Naive thymus-derived CD8-positive, alpha-beta T cell (primary cell): ENCODE measurements at regions not wholly inside any gene's neighbourhood (a gene's known extent, or its start where the extent isn't known, plus 50 kb on each side); places are given as distances from the start of the nearest gene placed in this dataset.
"Not testable (repeated sequence)": the region's sequence is repeated elsewhere in the genome, so short reads cannot be mapped to it uniquely, and the experiment has no call there.

Experiments
- ATAC-seq, 2 donors: fragments of 150-1000 bp; cut with Tn5 transposase in 1 of 2; sonication (Bioruptor Pico), chemical (Tn5 transposase) in 1 of 2; 1 replicate in 1 of 2; 2 replicates in 1 of 2; pipeline ENCODE4 v1.10.0; 2021; ENCODE audit warnings: mild to moderate bottlenecking in 2 of 2, moderate library complexity in 2 of 2
- POLR2A ChIA-PET: fragments of 350-600 bp; sonication (Branson Sonifier 250); formaldehyde crosslinking; loops from one replicate; lab custom pipeline; 2021; ENCODE audit warnings: antibody characterized with exemption; lab: Charles Lee
- DNase-seq, 10 donors: peaks; one replicate each; pipeline versions ENCODE4 v3.0.0 to v3.0.0-alpha.2; 2020 to 2022
- H3K27ac Mint-ChIP-seq, 10 donors: one replicate each; pipeline ENCODE4 v1.8.0; 2020 to 2022; ENCODE audit warnings: mild to moderate bottlenecking in 10 of 10, mixed read lengths in 10 of 10, moderate library complexity in 4 of 10, inconsistent platforms in 1 of 10
- H3K27me3 Mint-ChIP-seq, 5 donors: one replicate each; pipeline ENCODE4 v1.8.0; 2021 to 2022; ENCODE audit warnings: mixed read lengths in 5 of 5
- H3K36me3 Mint-ChIP-seq, 3 donors: one replicate each; pipeline ENCODE4 v1.8.0; 2020 to 2022; ENCODE audit warnings: mixed read lengths in 3 of 3, mild to moderate bottlenecking in 2 of 3, inconsistent platforms in 1 of 3
- H3K4me1 Mint-ChIP-seq, 4 donors: one replicate each; pipeline ENCODE4 v1.8.0; 2021 to 2022; ENCODE audit warnings: mixed read lengths in 4 of 4
- H3K4me3 Mint-ChIP-seq, 10 donors: one replicate each; pipeline ENCODE4 v1.8.0; 2020 to 2022; ENCODE audit warnings: mild to moderate bottlenecking in 10 of 10, mixed read lengths in 10 of 10, moderate library complexity in 6 of 10, inconsistent platforms in 1 of 10
- H3K9me3 Mint-ChIP-seq, 9 donors: one replicate each; pipeline ENCODE4 v1.8.0; 2020 to 2022; ENCODE audit warnings: mixed read lengths in 9 of 9, mild to moderate bottlenecking in 3 of 9, inconsistent platforms in 1 of 9, moderate library complexity in 1 of 9

DNA sequence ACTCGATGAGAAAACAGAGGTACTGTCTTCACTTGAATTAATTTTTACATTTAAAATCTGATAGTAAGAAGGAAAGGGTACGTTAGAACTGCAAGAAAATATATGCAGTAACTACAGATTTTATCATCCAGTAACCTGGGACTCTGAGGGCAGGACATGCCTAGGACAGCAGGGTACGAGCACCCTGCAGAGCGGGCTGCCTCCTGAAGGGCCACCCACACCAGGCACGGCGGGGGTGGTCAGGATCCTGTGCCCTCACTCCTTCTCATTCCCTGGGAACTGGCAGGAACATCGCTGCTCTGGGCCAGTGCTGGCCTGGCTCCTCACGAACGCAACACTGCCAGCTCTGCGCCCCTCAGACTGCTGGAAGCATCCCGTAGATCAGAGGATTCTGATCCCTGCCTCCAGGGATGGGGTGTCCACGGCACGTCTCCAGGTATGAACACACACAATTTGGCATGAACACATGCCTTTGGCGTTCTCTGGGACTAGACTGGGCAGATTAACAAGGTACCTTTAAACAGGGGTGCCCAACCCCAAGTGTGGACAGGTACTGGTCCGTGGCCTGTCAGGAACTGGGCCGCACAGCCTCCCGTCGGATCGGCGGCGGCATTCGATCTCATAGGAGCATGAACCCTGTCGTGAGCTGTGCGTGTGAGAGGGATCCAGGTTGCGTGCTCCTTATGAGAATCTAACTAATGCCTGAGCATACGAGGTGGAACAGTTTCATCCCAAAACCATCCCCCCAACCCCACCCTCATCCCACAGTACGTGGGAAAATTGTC, 99.3 kb upstream of the FAM20C start:
- peaks cover 2 to 15% (median 8%) of the 10 kb centered on the region in 5 donors for H3K27me3 Mint-ChIP-seq
- POLR2A ChIA-PET: no interaction called here
- ATAC-seq: no peak
- H3K4me3 Mint-ChIP-seq: no peak overlapping the region
- no peak overlapping the region for H3K27ac Mint-ChIP-seq
- peaks cover 0 to 2% (median 1%) of the 10 kb centered on the region in 3 donors for H3K36me3 Mint-ChIP-seq
- no peak for DNase-seq
- peaks cover 0 to 14% (median 6%) of the 10 kb centered on the region in 4 donors for H3K4me1 Mint-ChIP-seq
- peaks cover 0 to 4% (median under 1%) of the 10 kb centered on the region in 9 donors for H3K9me3 Mint-ChIP-seq

DNA sequence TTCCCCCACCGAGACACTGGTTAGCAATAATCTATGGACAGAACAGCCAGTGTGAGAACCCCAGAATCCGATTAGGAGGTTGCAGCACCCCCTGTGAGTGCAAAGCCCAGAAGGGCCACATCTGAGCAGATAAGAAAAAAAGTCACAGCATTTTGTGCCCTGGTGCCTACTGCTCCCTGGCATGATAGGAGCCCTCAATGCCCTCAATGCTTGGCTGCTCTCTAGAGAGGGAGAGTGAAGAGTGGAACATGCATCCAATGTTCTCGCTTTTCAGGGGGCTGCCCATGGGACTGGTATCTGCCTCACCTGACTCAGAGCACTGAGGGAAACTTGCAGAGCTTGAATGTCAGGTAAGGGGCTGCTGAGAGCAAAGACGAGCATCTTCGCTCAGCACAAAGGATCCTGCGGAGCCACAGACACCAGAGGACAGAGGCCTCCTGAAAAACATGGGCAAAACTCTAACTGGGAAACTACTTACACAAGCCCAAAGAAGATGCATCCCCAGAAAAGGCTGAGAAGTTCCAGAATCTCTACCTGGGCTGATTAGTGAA, 98.0 kb upstream of the FAM20C start:
- POLR2A ChIA-PET: no interaction called here
- H3K27ac Mint-ChIP-seq: no peak overlapping the region
- peaks cover 0 to 7% (median 4%) of the 10 kb centered on the region in 9 donors for H3K9me3 Mint-ChIP-seq
- DNase-seq (no peak), ATAC-seq (no peak)
- H3K36me3 Mint-ChIP-seq: peaks cover 0 to 8% (median 5%) of the 10 kb centered on the region in 3 donors
- no peak overlapping the region for H3K4me3 Mint-ChIP-seq
- H3K27me3 Mint-ChIP-seq: peaks cover 2 to 15% (median 8%) of the 10 kb centered on the region in 5 donors
- peaks cover 0 to 11% (median 6%) of the 10 kb centered on the region in 4 donors for H3K4me1 Mint-ChIP-seq

DNA sequence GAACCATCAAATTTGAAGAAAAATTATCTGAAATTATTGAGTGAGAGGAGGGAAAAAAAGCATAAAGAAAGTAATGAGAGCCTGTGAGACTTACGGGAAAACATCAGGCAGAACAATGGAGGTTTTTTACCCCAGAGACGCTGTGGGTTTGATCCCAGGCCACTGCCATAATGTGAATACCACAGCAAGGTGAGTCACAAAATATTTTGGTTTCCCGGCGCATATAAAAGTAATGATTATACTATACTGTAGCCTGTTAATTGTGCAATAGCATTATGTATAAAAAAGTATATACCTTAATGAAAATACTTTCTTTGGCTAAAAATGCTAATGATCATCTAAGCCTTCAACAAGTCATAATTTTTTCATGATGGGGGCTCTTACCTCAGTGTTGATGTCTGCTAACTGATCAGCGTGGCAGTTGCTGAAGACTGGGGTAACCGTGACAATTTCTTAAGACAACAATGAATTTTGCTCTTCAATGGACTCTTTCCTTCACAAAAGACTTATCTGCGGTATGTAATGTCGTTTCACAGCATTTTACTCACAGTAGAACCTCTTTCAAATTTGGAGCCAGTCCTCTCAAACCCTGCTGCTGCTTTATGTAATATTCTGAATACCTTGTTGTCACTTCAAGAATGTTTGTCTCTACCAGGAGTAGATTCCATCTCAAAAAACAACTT, 97.0 kb upstream of the FAM20C start:
- H3K27ac Mint-ChIP-seq: no peak overlapping the region
- peaks cover 0 to 8% (median 4%) of the 10 kb centered on the region in 9 donors for H3K9me3 Mint-ChIP-seq
- DNase-seq (no peak), ATAC-seq (no peak)
- POLR2A ChIA-PET: no interaction called here
- H3K36me3 Mint-ChIP-seq: peaks cover 0 to 8% (median 5%) of the 10 kb centered on the region in 3 donors
- H3K4me3 Mint-ChIP-seq: no peak overlapping the region
- peaks cover 2 to 15% (median 11%) of the 10 kb centered on the region in 5 donors for H3K27me3 Mint-ChIP-seq
- H3K4me1 Mint-ChIP-seq: peaks cover 0 to 5% (median 4%) of the 10 kb centered on the region in 4 donors

DNA sequence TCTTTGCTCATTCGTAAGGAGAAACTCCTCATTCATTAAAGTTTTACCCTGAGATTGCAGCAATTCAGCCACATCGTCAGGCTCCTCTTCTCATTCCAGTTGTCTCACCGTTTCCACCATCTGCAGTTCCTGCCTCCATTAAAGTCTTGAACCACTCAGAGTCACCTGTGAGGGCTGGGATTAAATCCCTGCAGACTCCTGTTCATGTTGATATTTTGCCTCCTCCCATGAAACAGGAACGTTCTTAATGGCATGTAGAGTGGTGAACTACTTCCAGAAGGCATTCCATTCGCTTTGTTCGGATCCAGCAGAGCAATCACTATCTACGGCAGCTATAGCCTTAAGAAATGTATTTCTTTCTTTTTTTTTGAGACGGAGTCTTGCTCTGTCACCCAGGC, 96.5 kb upstream of the FAM20C start:
- Mint-ChIP-seq H3K27ac (no peak overlapping the region), H3K36me3 (peaks cover 0 to 8% (median 5%) of the 10 kb centered on the region in 3 donors), H3K4me1 (no peaks in the 10 kb centered on the region), H3K27me3 (peaks cover 2 to 16% (median 11%) of the 10 kb centered on the region in 5 donors), H3K9me3 (peaks cover 0 to 8% (median 4%) of the 10 kb centered on the region in 9 donors), H3K4me3 (no peak overlapping the region)
- no peak for DNase-seq
- POLR2A ChIA-PET: no interaction called here
- ATAC-seq: no peak

DNA sequence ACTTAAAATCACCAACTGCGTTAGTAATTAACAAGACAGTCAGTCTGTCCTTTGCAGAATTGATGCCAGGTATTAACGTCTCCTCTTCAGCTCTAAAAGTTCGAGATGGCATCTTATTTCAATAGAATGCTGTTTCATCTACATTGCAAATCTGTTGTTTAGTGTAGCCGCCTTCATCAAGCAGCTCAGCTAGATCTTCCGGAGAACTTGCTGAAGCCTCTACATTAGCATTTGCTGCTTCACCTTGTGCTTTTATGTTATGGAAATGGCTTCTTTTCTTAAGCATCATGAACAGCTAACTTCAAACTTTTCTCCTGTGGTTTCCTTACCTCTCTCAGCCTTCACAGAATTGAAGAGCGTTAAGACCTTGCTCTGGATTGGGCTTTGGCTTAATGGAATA, 95.5 kb upstream of the FAM20C start:
- no peak overlapping the region for H3K4me3 Mint-ChIP-seq
- POLR2A ChIA-PET: no interaction called here
- no peak for ATAC-seq

GRCh38 chr7:97310-97841, 95.0 kb upstream of the FAM20C start:
- no peak for ATAC-seq
- no peak overlapping the region for H3K27ac Mint-ChIP-seq
- H3K9me3 Mint-ChIP-seq: peaks cover 0 to 9% (median 4%) of the 10 kb centered on the region in 9 donors
- H3K4me3 Mint-ChIP-seq: no peak overlapping the region
- POLR2A ChIA-PET: no interaction called here
- H3K4me1 Mint-ChIP-seq: peaks cover under 1 to 1% (median 1%) of the 10 kb centered on the region in 4 donors
- DNase-seq: no peak
- H3K36me3 Mint-ChIP-seq: peaks cover 0 to 8% (median 5%) of the 10 kb centered on the region in 3 donors
- H3K27me3 Mint-ChIP-seq: peaks cover 2 to 16% (median 8%) of the 10 kb centered on the region in 5 donors

More for the DNA sequence above, 95.5 kb upstream of the FAM20C start:
- H3K36me3 Mint-ChIP-seq: peaks cover 0 to 8% (median 5%) of the 10 kb centered on the region in 3 donors
- peaks cover 0 to 9% (median 4%) of the 10 kb centered on the region in 9 donors for H3K9me3 Mint-ChIP-seq
- peaks cover 0 to under 1% (median 0%) of the 10 kb centered on the region in 4 donors for H3K4me1 Mint-ChIP-seq
- H3K27ac Mint-ChIP-seq: no peak overlapping the region
- peaks cover 2 to 16% (median 11%) of the 10 kb centered on the region in 5 donors for H3K27me3 Mint-ChIP-seq
- no peak for DNase-seq

GRCh38 chr7:101146-102046, 91.0 kb upstream of the FAM20C start:
- Mint-ChIP-seq H3K36me3 (peaks cover 0 to 8% (median 5%) of the 10 kb centered on the region in 3 donors), H3K9me3 (peaks cover 0 to 9% (median 4%) of the 10 kb centered on the region in 9 donors), H3K4me1 (peaks cover 4 to 11% (median 5%) of the 10 kb centered on the region in 4 donors), H3K4me3 (no peak overlapping the region), H3K27me3 (peaks cover 0 to 14% (median 6%) of the 10 kb centered on the region in 5 donors), H3K27ac (peak overlapping the region in 2 of 10 donors; percentile 19 to 32)
- ATAC-seq (no peak), DNase-seq (no peak)
- POLR2A ChIA-PET: no interaction called here

GRCh38 chr7:102047-102711, 90.2 kb upstream of the FAM20C start:
- Mint-ChIP-seq H3K27me3 (peaks cover 0 to 20% (median 8%) of the 10 kb centered on the region in 5 donors), H3K4me1 (peaks cover 4 to 11% (median 5%) of the 10 kb centered on the region in 4 donors), H3K36me3 (peaks cover 0 to 8% (median 5%) of the 10 kb centered on the region in 3 donors), H3K27ac (peak overlapping the region in 2 of 10 donors; percentile 19 to 27), H3K9me3 (peaks cover 0 to 9% (median 4%) of the 10 kb centered on the region in 9 donors), H3K4me3 (no peak overlapping the region)
- DNase-seq (no peak), ATAC-seq (no peak)
- POLR2A ChIA-PET: no interaction called here

GRCh38 chr7:102721-103120, 89.7 kb upstream of the FAM20C start:
- no peak overlapping the region for H3K4me3 Mint-ChIP-seq
- peaks cover 0 to 8% (median 5%) of the 10 kb centered on the region in 3 donors for H3K36me3 Mint-ChIP-seq
- H3K4me1 Mint-ChIP-seq: peaks cover 4 to 11% (median 5%) of the 10 kb centered on the region in 4 donors
- peaks cover 0 to 20% (median 9%) of the 10 kb centered on the region in 5 donors for H3K27me3 Mint-ChIP-seq
- POLR2A ChIA-PET: no interaction called here
- peaks cover 0 to 8% (median 3%) of the 10 kb centered on the region in 9 donors for H3K9me3 Mint-ChIP-seq
- H3K27ac Mint-ChIP-seq: peak overlapping the region in 2 of 10 donors; percentile 24 to 27
- ATAC-seq: no peak
- no peak for DNase-seq

DNA sequence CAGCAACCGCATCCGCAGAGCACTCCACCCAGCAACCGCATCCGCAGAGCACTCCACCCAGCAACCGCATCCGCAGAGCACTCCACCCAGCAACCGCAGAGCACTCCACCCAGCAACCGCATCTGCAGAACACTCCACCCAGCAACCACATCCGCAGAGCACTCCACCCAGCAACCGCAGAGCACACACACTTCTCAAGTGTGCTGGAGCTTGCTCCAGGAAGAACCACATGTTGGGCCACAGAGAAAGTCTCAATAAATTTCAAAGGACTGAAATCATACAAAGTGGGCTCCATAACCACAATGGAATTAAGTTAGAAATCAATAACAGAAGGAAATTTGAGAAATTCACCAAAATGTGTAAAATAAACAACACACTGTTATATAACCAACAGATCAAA, 88.4 kb upstream of the FAM20C start:
- POLR2A ChIA-PET, H3K27ac Mint-ChIP-seq, H3K4me3 Mint-ChIP-seq, H3K9me3 Mint-ChIP-seq, ATAC-seq, H3K36me3 Mint-ChIP-seq: not testable (repeated sequence)
- DNase-seq: peak in 1 of 10 donors; percentile 14
- peaks cover 11 to 23% (median 15%) of the 10 kb centered on the region in 5 donors for H3K27me3 Mint-ChIP-seq
- H3K4me1 Mint-ChIP-seq: peaks cover 4 to 11% (median 5%) of the 10 kb centered on the region in 4 donors

- H3K9me3 Mint-ChIP-seq: peaks cover 0 to 3% (median 0%) of the 10 kb centered on the region in 9 donors
- peaks cover 4 to 11% (median 5%) of the 10 kb centered on the region in 4 donors for H3K4me1 Mint-ChIP-seq
- H3K4me3 Mint-ChIP-seq: no peak overlapping the region
- H3K27ac Mint-ChIP-seq: no peak overlapping the region
- POLR2A ChIA-PET: no interaction called here
- DNase-seq (no peak), ATAC-seq (no peak)
- peaks cover 12 to 21% (median 15%) of the 10 kb centered on the region in 5 donors for H3K27me3 Mint-ChIP-seq
- no peaks in the 10 kb centered on the region for H3K36me3 Mint-ChIP-seq
These were observed 87.4 kb upstream of the FAM20C start for GRCh38 chr7:105002-105401.
